GM12891 (cell line): ENCODE measurements at regions not wholly inside any gene's neighbourhood (a gene's known extent, or its start where the extent isn't known, plus 50 kb on each side); places are given as distances from the start of the nearest gene placed in this dataset.

Source experiments
- DNase-seq: peaks from one replicate; pipeline ENCODE4 v3.0.0; 2011; ENCODE audit warnings: low spot score; ENCODE audit not compliant: insufficient read length
- FAIRE-seq: peaks from 2 replicates; lab custom pipeline; 2011; peaks lifted over from hg19 to GRCh38; lab: Jason Lieb, UNC
- PAX5 ChIP-seq: IDR thresholded peaks from 2 replicates; pipeline ENCODE4 v1.6.1; 2011; ENCODE audit warnings: low read length, moderate library complexity, mild to moderate bottlenecking; ENCODE audit not compliant: insufficient read depth, severe bottlenecking
- POLR2A ChIP-seq: IDR thresholded peaks from 2 replicates; pipeline ENCODE4 v1.6.1; 2011; ENCODE audit warnings: low read depth, low read length, control low read depth
- POLR2AphosphoS5 ChIP-seq: IDR thresholded peaks from 2 replicates; pipeline ENCODE4 v1.6.1; 2011; ENCODE audit warnings: low read depth, low read length, control low read depth
- POU2F2 ChIP-seq: IDR thresholded peaks from 2 replicates; pipeline ENCODE4 v1.6.1; 2011; ENCODE audit warnings: low read depth, mild to moderate bottlenecking, control low read depth, low read length, moderate library complexity
- SPI1 ChIP-seq: IDR thresholded peaks from 2 replicates; pipeline ENCODE4 v1.6.1; 2011; ENCODE audit warnings: low read depth, low read length, control low read depth
- TAF1 ChIP-seq: IDR thresholded peaks from 2 replicates; pipeline ENCODE4 v1.6.1; 2011; ENCODE audit warnings: low read depth, low read length, control low read depth

GRCh38 chr9:95607507-95607906, 90.7 kb upstream of the PTCH1 start:
- FAIRE-seq (no peak), DNase-seq (no peak)
- no peak for TF ChIP-seq PAX5
- TF ChIP-seq SPI1: no peak
- no peak for TF ChIP-seq TAF1
- TF ChIP-seq POLR2AphosphoS5: no peak
- no peak for TF ChIP-seq POLR2A
- TF ChIP-seq POU2F2: no peak

GRCh38 chr9:95606489-95607350, 89.9 kb upstream of the PTCH1 start:
- FAIRE-seq (no peak), DNase-seq (no peak)
- no peak for TF ChIP-seq POLR2A
- no peak for TF ChIP-seq POU2F2
- no peak for TF ChIP-seq SPI1
- no peak for TF ChIP-seq POLR2AphosphoS5
- TF ChIP-seq PAX5: no peak
- TF ChIP-seq TAF1: no peak

- FAIRE-seq: no peak
- TF ChIP-seq POU2F2 (no peak), SPI1 (no peak), POLR2A (no peak), TAF1 (no peak), PAX5 (no peak), POLR2AphosphoS5 (no peak)
Observed at GRCh38 chr9:95605816-95606488, 89.2 kb upstream of the PTCH1 start.

GRCh38 chr9:95605101-95605500, 88.3 kb upstream of the PTCH1 start:
- FAIRE-seq: no peak
- no peak for TF ChIP-seq POLR2A
- TF ChIP-seq POLR2AphosphoS5: no peak
- TF ChIP-seq POU2F2: no peak
- TF ChIP-seq TAF1: no peak
- TF ChIP-seq SPI1: no peak
- TF ChIP-seq PAX5: no peak

More at GRCh38 chr9:95605816-95606488, 89.2 kb upstream of the PTCH1 start:
- no peak for DNase-seq

GRCh38 chr9:95598236-95598635, 81.5 kb upstream of the PTCH1 start:
- TF ChIP-seq POLR2A: no peak
- TF ChIP-seq POU2F2: no peak
- TF ChIP-seq PAX5: no peak
- no peak for TF ChIP-seq TAF1
- TF ChIP-seq SPI1: no peak
- TF ChIP-seq POLR2AphosphoS5: no peak
- DNase-seq (no peak), FAIRE-seq (no peak)

More at GRCh38 chr9:95605101-95605500, 88.3 kb upstream of the PTCH1 start:
- no peak for DNase-seq

- DNase-seq (no peak), FAIRE-seq (no peak)
- no peak for TF ChIP-seq POLR2AphosphoS5
Observed at GRCh38 chr9:95595721-95596295, 79.0 kb upstream of the PTCH1 start.

GRCh38 chr9:95592931-95593330, 76.2 kb upstream of the PTCH1 start:
- TF ChIP-seq POLR2AphosphoS5 (no peak), PAX5 (no peak), POLR2A (no peak), SPI1 (no peak), TAF1 (no peak), POU2F2 (no peak)
- DNase-seq (no peak), FAIRE-seq (no peak)

- FAIRE-seq (no peak), DNase-seq (no peak)
- no peak for TF ChIP-seq POU2F2
- TF ChIP-seq TAF1: no peak
- no peak for TF ChIP-seq PAX5
- TF ChIP-seq POLR2AphosphoS5: no peak
- no peak for TF ChIP-seq POLR2A
- no peak for TF ChIP-seq SPI1
Observed at GRCh38 chr9:95588724-95589588, 72.2 kb upstream of the PTCH1 start.
